Caco-2 (cell line): ENCODE measurements at regions not wholly inside any gene's neighbourhood (a gene's known extent, or its start where the extent isn't known, plus 50 kb on each side); places are given as distances from the start of the nearest gene placed in this dataset.

Experiments used
- BruUV-seq: library from RNA; stranded (reverse); fragments of 400-500 nt; replicated peaks from 2 replicates; lab custom pipeline; 2021; lab: Mats Ljungman, UMichigan
- CTCF ChIA-PET: fragments of 300-600 bp; sonication (Branson Sonifier 250); formaldehyde crosslinking; loops from one replicate; lab custom pipeline; 2022; ENCODE audit warnings: antibody characterized with exemption; lab: Charles Lee
- POLR2A ChIA-PET: fragments of 300-600 bp; sonication (Branson Sonifier 250); formaldehyde crosslinking; loops from one replicate; lab custom pipeline; 2022; ENCODE audit warnings: antibody characterized with exemption; lab: Charles Lee
- DNase-seq, 2 experiments: peaks; one replicate each; pipeline versions ENCODE4 v3.0.0 to v3.0.0-alpha.2; 2020 to 2022
- H3K27me3 ChIP-seq: replicated peaks from 2 replicates; pipeline ENCODE4 v1.6.0; 2011; ENCODE audit warnings: low read length; ENCODE audit not compliant: control insufficient read depth, insufficient read depth
- H3K36me3 ChIP-seq: 2 replicates; pipeline ENCODE4 v1.5.1; 2011; ENCODE audit warnings: low read length; ENCODE audit not compliant: control insufficient read depth, insufficient read depth
- H3K4me1 ChIP-seq: fragments of 250-450 bp; sonication (Bioruptor Pico); 2 replicates; pipeline ENCODE4 v1.5.1; 2020; ENCODE audit warnings: mild to moderate bottlenecking
- H3K4me3 ChIP-seq: 2 replicates; pipeline ENCODE4 v1.5.1; 2011; ENCODE audit warnings: low read depth, mild to moderate bottlenecking, control low read depth, low read length
- H3K9me3 ChIP-seq: fragments of 250-450 bp; sonication (Bioruptor Pico); 2 replicates; pipeline ENCODE4 v1.5.1; 2020; ENCODE audit warnings: mild to moderate bottlenecking, moderate library complexity
- H3K27ac Mint-ChIP-seq: one replicate; pipeline ENCODE4 v1.8.0; 2022; ENCODE audit warnings: mixed read lengths; ENCODE audit not compliant: unreplicated experiment
- H3K27me3 Mint-ChIP-seq: one replicate; pipeline ENCODE4 v1.8.0; 2022; ENCODE audit warnings: mixed read lengths; ENCODE audit not compliant: insufficient read depth, unreplicated experiment
- H3K36me3 Mint-ChIP-seq: one replicate; pipeline ENCODE4 v1.8.0; 2022; ENCODE audit warnings: mild to moderate bottlenecking, mixed read lengths; ENCODE audit not compliant: insufficient read depth, unreplicated experiment
- H3K4me1 Mint-ChIP-seq: one replicate; pipeline ENCODE4 v1.8.0; 2022; ENCODE audit warnings: low read depth, mixed read lengths; ENCODE audit not compliant: unreplicated experiment
- H3K4me3 Mint-ChIP-seq: one replicate; pipeline ENCODE4 v1.8.0; 2022; ENCODE audit warnings: mild to moderate bottlenecking, moderate library complexity, mixed read lengths; ENCODE audit not compliant: unreplicated experiment
- H3K9me3 Mint-ChIP-seq: one replicate; pipeline ENCODE4 v1.8.0; 2022; ENCODE audit warnings: mixed read lengths; ENCODE audit not compliant: unreplicated experiment
- intact Hi-C: fragments of 100-400 bp; cut with micrococcal nuclease; formaldehyde crosslinking; loops from one replicate; pipeline ENCODE4 v1.10.0; 2022; ENCODE audit not compliant: unreplicated experiment
- TF ChIP-seq, protein P1 (sequence below), 2 experiments: fragments of 200-600 bp in 1 of 2; IDR thresholded peaks; 1 replicate in 1 of 2; 2 replicates in 1 of 2; pipeline versions ENCODE4 v1.5.1 to v1.8.0; 2011 to 2022; ENCODE audit warnings: antibody characterized with exemption in 1 of 2, control low read depth in 1 of 2, inconsistent platforms in 1 of 2, low read depth in 1 of 2, low read length in 1 of 2, mild to moderate bottlenecking in 1 of 2, moderate library complexity in 1 of 2; ENCODE audit not compliant: insufficient read depth in 1 of 2, severe bottlenecking in 1 of 2, unreplicated experiment in 1 of 2

DNA sequence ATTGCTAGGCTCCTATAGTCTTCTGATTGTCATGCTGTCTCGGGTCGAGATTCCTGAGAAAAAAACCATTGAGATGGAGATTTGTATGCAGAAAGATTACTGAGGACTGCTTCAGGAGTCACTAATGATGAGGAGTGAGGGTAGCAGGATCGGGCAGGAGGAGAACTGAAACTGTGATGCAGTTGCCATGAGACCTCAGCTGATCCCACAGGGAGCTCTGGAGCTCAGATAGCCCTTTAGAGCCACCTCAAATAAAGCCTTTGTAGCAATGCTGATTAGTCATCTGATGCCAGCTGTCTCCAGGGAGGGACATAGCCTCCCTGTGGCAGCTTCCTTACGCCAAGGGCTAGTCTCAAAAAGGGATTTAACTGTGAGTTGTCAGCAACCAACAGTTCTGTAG is 256.9 kb downstream of the DMAC1 start:
- Mint-ChIP-seq H3K27me3 (peaks cover 20% of the 10 kb centered on the region), H3K27ac (no peak overlapping the region), H3K9me3 (no peaks in the 10 kb centered on the region), H3K36me3 (no peaks in the 10 kb centered on the region), H3K4me1 (no peaks in the 10 kb centered on the region), H3K4me3 (no peak overlapping the region)
- intact Hi-C loops: no loop called here
- no peak for DNase-seq
- Histone ChIP-seq H3K4me3 (no peak overlapping the region), H3K9me3 (no peaks in the 10 kb centered on the region), H3K27me3 (no peaks in the 10 kb centered on the region; the same call in 1 of the 2 replicates), H3K4me1 (no peaks in the 10 kb centered on the region), H3K36me3 (no peaks in the 10 kb centered on the region)
- TF ChIP-seq, protein P1, sequence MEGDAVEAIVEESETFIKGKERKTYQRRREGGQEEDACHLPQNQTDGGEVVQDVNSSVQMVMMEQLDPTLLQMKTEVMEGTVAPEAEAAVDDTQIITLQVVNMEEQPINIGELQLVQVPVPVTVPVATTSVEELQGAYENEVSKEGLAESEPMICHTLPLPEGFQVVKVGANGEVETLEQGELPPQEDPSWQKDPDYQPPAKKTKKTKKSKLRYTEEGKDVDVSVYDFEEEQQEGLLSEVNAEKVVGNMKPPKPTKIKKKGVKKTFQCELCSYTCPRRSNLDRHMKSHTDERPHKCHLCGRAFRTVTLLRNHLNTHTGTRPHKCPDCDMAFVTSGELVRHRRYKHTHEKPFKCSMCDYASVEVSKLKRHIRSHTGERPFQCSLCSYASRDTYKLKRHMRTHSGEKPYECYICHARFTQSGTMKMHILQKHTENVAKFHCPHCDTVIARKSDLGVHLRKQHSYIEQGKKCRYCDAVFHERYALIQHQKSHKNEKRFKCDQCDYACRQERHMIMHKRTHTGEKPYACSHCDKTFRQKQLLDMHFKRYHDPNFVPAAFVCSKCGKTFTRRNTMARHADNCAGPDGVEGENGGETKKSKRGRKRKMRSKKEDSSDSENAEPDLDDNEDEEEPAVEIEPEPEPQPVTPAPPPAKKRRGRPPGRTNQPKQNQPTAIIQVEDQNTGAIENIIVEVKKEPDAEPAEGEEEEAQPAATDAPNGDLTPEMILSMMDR (IDR thresholded peaks at IDR 0.05; ENCODE audit: insufficient read depth in 1 of 2, low read depth in 1 of 2, low read length in 1 of 2, severe bottlenecking in 1 of 2, unreplicated experiment in 1 of 2): no peak
- ChIA-PET POLR2A (no interaction called here), CTCF (no interaction called here)
- BruUV-seq: no TSS peak

DNA sequence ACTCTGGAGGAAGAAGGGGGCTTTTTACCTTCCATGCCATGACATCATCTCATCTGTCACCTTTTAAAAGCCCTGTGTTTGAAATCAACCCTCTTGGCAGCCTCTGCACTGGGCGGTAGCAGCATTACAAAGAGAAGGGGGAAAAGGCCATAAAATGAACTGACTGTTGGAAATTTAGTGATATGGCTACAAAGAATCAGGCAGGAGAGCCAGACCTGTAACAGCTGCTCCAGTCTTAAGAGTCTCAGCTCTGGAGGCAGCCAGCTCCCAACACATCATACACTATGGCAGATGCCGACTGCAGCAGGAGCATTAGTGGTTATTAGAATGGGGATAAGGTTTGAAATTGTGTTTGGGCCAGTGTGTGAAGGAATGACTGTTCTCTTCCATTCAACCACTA is 257.5 kb downstream of the DMAC1 start:
- H3K27me3 ChIP-seq: no peaks in the 10 kb centered on the region; the same call in 1 of the 2 replicates
- DNase-seq: no peak
- H3K36me3 Mint-ChIP-seq: no peaks in the 10 kb centered on the region
- H3K9me3 ChIP-seq: no peaks in the 10 kb centered on the region
- no peaks in the 10 kb centered on the region for H3K4me1 Mint-ChIP-seq
- no peak overlapping the region for H3K27ac Mint-ChIP-seq
- no peaks in the 10 kb centered on the region for H3K36me3 ChIP-seq
- H3K4me3 Mint-ChIP-seq: no peak overlapping the region
- intact Hi-C loops: no loop called here
- H3K4me3 ChIP-seq: no peak overlapping the region
- H3K4me1 ChIP-seq: no peaks in the 10 kb centered on the region
- BruUV-seq: no TSS peak
- TF ChIP-seq, protein P1 (IDR thresholded peaks at IDR 0.05; ENCODE audit: insufficient read depth in 1 of 2, low read depth in 1 of 2, low read length in 1 of 2, severe bottlenecking in 1 of 2, unreplicated experiment in 1 of 2): no peak
- POLR2A ChIA-PET: no interaction called here
- peaks cover 20% of the 10 kb centered on the region for H3K27me3 Mint-ChIP-seq
- H3K9me3 Mint-ChIP-seq: no peaks in the 10 kb centered on the region
- CTCF ChIA-PET: no interaction called here

DNA sequence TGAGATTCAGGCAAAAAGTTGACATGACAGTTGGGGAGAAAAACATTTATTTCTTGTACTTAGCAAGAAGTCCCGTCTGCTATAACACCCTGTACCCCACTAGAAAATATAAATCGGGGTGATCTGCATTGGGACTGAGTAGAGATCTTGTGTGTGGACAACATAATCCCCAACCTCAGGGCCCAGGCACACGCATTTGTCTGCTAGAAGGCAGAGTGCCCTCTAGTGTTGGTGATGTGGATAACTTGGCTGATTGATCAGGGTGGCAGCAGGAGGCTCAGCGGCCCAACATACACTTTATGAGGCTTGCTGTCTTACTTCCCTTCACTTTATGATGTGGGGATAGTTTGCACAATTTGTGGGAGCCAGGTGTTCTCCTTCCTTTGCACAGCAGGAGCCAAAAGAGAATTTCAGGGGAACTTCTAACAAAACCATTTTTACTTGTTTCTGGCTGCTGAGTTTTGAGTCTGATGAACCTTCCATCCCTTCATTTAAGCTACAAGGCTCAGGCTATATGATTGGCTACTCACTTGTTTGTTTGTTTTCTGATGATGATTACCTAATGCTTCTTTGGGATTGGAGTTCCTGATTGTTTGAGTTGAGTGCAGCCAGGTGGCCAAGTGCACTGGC is 263.2 kb downstream of the DMAC1 start:
- Histone ChIP-seq H3K27me3 (no peaks in the 10 kb centered on the region), H3K4me3 (no peak overlapping the region), H3K36me3 (no peaks in the 10 kb centered on the region), H3K9me3 (no peaks in the 10 kb centered on the region), H3K4me1 (no peaks in the 10 kb centered on the region)
- Mint-ChIP-seq H3K27me3 (peaks cover 18% of the 10 kb centered on the region), H3K36me3 (no peaks in the 10 kb centered on the region), H3K4me1 (no peaks in the 10 kb centered on the region), H3K27ac (no peak overlapping the region), H3K4me3 (no peak overlapping the region), H3K9me3 (no peaks in the 10 kb centered on the region)
- TF ChIP-seq, protein P1 (IDR thresholded peaks at IDR 0.05; ENCODE audit: insufficient read depth in 1 of 2, low read depth in 1 of 2, low read length in 1 of 2, severe bottlenecking in 1 of 2, unreplicated experiment in 1 of 2): peak; percentile 52 to 53
- BruUV-seq: no TSS peak
- CTCF ChIA-PET: no interaction called here
- POLR2A ChIA-PET: no interaction called here
- DNase-seq: peak; percentile 48
- intact Hi-C loops: loop anchor here (1.0 to 5.0 kb wide), 3 partner anchors 134 to 629 kb away; no protein-coding TSS in a partner anchor
